Choroid plexus epithelial cell (primary cell): ENCODE measurements at regions not wholly inside any gene's neighbourhood (a gene's known extent, or its start where the extent isn't known, plus 50 kb on each side); places are given as distances from the start of the nearest gene placed in this dataset.

Experiments
- DNase-seq: peaks from one replicate; pipeline ENCODE4 v3.0.0-alpha.2; 2010; ENCODE audit warnings: low read depth
- H3K4me3 ChIP-seq: 2 replicates; pipeline ENCODE4 v1.5.1; 2011; ENCODE audit warnings: low read depth, mild to moderate bottlenecking, control low read depth, low read length, moderate library complexity
- CTCF ChIP-seq: conservative IDR thresholded peaks from 2 replicates; pipeline ENCODE4 v1.5.1; 2011; ENCODE audit warnings: low read depth, mild to moderate bottlenecking, control low read depth, inconsistent platforms, low read length, moderate library complexity

- no peak for DNase-seq
- TF ChIP-seq CTCF, result no peak
- H3K4me3 ChIP-seq, result no peak overlapping the region
These were observed 526.7 kb upstream of the TRPC7 start for GRCh38 chr5:136892000-136892399.

GRCh38 chr5:136891175-136891972, 526.0 kb upstream of the TRPC7 start:
- DNase-seq, result no peak
- H3K4me3 ChIP-seq, result no peak overlapping the region
- no peak for TF ChIP-seq CTCF

GRCh38 chr5:136890431-136891148, 525.2 kb upstream of the TRPC7 start:
- DNase-seq, result no peak
- H3K4me3 ChIP-seq, result no peak overlapping the region
- no peak for TF ChIP-seq CTCF

- TF ChIP-seq CTCF, result no peak
- H3K4me3 ChIP-seq, result no peak overlapping the region
- DNase-seq, result no peak
These were observed 521.3 kb upstream of the TRPC7 start for GRCh38 chr5:136886608-136887007.

GRCh38 chr5:136864960-136865359, 499.6 kb upstream of the TRPC7 start:
- no peak overlapping the region for H3K4me3 ChIP-seq
- DNase-seq, result no peak
- no peak for TF ChIP-seq CTCF

- H3K4me3 ChIP-seq, result no peak overlapping the region
- DNase-seq, result no peak
- TF ChIP-seq CTCF, result no peak
These were observed 491.3 kb upstream of the TRPC7 start for GRCh38 chr5:136856648-136857047.
